ENCODE measurements at regions not wholly inside any gene's neighbourhood (a gene's known extent, or its start where the extent isn't known, plus 50 kb on each side); places are given as distances from the start of the nearest gene placed in this dataset.
"Not testable (repeated sequence)": the region's sequence is repeated elsewhere in the genome, so short reads cannot be mapped to it uniquely, and the experiment has no call there.

DNA sequence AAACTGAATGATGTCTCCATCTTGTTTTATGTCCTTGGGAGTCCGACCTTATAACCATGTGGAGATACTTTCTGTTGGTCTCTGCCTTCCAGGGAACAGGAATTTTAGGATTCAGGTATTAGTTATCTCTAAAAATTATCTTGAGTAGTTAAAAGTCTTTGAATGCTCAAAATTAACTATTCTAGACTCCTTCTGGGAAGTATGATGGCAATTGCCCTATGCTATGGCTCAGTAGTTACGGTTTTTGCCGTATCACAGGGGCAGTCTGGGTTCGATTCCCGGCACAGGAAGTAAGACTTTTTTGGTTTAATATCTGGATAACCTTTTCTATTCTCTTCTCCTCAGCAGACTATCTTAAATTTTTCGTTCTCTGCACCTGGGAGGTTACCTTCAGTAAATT, 708.7 kb upstream of the LRATD1 start:
- no peak for DNase-seq

DNA sequence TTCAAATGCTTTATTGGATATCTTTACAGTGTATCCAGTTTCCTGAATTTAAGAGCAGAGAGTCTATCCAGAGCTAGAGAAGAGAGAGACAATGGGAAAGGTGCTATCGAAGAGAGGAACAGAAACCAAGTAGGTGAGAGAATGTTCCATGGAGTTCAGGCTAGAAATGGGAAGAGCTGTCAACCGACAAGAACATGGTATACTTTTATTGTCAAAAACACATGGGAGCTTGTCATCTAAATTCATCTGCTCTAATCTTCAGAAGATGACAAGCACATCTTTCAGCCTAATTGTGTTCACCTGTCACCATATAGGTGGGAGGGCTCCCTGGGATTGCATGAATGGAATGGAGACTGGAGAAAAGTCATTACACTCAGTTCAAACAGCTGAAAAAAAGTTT, 690.4 kb upstream of the LRATD1 start:
- DNase-seq, result no peak

DNA sequence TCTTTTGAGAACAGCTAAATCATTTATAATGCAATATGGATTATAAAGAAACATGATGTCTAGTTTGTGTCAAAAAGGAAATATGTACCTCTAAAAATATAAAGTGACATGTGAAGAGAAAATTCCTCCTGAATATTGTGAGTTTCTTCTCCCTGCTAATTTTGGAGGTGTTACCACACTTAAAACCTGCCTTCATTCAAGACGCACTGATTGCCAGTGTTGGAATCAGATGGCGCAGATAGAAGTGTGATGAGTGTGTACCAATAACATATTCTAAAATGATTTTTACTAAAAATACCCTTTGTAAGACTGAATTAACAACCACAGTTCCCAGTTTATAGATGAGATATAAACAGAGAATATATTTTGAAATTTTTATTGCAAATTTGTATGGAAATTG, 681.8 kb upstream of the LRATD1 start:
- DNase-seq, result no peak

DNA sequence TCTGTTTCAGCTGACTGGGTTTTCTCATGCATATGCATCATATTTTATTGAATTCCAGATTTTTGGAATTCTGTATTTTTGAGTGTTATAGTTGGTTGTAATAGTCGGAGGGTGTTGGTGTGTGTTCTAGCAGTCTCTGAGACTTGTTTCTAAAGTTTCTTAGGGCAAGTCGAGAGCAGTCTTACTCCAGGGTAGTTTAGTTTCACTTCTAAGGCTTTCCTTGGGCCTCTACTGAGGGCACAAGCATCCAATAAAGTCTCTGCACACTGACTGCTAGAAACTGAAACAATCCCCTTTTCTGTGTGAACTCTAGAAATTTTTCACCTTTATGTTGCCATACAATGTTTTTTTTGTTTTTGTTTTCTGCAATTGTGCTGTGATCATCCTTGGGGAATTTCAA, 663.7 kb upstream of the LRATD1 start:
- no peak for DNase-seq

DNA sequence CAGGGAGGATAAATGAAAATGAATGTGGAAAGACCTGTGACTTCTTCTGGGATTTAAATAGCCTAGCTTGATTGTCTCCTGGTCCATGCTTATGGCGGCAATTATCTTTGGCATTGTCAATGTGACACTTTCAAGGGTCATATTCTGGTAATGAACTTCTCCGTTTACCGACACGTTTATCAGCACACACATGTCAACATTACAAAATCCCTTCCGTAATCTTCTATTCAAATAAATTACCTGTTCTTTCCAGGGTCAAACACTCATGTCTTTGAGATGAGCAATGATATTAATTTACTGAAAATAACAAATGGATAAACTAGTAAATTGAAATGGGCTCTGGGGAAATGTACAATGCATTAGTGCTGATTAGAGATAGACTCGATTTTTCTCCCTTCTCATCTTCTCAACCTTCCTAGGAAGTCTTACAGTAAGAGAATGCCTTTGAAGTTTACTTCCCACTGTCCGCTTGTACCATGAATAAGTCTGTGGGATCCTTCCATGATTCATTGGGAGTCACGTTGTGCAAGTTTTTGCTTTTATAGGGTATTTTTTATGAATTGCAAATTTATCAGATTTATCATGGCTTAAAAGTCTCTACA, 646.3 kb upstream of the LRATD1 start:
- DNase-seq, result no peak

DNA sequence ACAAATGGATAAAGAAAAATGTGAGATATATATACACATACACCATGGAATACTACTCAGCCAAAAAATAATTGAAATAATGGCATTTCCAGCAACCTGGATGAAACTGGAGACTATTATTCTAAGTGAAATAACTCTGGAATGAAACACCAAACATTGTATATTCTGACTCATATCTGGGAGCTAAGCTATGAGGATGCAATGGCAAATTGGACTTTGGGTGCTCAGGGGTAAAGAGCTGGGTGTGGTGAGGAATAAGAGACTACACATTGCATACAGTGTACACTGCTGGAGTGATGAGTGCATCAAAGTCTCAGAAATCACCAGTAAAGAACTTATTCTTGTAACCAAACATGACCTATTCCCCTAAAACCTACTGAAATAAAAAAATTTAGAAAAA, 636.0 kb upstream of the LRATD1 start:
- DNase-seq, result no peak

DNA sequence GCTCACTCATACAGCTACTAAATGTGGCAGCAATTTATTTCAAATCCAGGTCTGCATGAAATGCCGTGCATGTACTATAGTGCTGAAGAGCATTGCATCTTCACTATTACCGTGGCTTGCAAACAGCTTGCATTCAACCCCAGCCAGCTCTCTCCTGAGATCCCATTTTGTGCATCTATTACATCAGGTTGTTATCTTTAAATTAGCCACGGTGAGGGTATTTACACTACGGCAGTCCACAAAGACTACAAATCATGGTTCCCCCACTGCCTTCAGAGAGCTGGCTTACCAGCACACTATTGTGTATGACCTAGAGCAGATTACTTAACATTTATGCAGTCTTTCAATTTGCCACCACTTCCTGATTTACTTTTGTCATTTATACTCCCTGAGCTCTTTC, 621.3 kb upstream of the LRATD1 start:
- DNase-seq, result no peak

DNA sequence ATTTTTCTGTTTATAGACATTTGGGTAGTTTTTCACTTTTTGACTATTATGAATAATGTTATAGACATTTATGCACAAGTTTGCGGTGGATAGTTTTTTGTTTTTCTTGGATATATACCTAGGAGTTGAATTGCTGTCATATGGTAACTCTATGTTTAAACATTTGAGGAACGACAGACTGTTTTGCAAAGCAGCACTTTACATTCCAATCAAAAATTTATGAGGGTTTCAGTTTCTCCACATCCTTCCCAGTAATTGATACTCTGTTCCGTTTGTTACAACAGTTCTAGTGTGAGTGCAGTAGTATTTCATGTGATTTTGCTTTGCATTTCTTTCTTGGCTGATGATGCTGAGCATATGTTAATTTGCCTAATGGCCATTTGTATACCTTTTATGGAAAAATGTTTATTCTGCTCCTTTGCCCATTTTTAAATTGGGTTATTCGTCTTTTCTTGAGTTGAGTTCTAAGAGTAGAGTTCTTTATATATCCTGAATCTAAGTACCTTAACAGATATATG, 617.3 kb upstream of the LRATD1 start:
- no peak for DNase-seq

DNA sequence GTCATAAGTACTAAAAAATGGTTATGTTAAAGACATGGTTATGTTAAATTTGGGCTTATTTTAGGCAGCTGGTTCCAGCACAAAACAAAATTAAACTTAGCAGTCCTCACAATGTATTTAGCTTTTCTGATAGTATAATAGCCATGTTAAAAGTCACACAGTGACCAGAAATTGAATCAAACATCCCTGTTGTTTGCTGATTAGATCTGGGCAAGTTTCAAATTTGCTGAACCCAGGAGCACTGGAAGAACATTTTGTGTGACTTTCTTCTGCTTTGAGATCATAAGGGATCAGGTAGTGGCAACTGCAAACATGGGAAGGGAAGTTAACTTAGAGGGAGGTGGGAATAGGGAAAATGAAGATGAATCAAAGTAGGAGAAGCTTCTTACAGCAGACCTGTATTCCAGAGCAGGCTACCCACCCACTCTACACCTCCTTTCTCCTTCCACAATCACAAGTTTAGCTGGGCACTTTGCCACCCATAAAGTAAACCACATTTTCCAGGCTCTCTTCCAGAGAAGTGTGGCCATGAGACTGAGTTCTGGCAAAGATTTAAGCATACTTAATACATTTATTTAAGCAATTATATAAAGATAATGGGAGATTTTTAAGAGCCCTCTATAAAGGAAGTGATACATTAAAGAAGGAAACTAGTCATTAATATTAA, 616.1 kb upstream of the LRATD1 start:
- no peak for DNase-seq

DNA sequence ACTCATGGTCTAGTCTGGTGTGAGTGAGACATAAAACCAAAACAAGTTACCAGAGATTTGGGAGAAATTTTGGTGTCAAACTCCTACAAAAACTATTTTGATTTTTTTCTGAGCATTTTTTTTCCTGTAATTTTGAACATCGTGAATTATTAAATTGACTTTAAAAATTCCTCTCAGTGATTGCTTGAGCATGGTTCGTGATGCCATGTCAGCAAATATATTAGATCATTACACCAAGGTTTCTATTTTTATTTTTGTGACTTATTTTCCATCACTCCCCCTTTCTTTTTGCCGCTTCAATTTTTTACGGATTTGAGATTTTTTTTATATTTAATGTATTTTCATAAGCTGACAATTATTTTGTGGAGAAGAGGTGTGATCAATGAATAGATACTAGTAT, 613.9 kb upstream of the LRATD1 start:
- DNase-seq, result no peak

DNA sequence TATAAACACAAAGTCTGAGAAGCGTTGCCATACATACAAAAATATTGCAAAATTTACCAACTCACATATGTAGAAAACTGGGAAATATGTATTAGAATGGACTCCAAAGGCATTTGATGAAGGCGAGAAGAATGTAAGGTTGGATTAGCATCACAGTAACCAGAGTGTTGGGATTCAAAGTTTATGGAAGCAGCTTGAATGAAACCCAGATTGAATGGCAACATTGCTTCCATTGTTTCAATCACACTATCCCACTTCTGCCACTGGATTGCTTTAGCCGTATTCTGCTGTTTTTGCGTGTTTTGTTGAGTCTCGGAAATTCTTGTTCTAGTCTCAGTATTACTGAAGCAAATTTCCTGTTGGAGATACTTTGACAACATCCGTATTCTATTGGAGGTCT, 609.0 kb upstream of the LRATD1 start:
- no peak for DNase-seq

DNA sequence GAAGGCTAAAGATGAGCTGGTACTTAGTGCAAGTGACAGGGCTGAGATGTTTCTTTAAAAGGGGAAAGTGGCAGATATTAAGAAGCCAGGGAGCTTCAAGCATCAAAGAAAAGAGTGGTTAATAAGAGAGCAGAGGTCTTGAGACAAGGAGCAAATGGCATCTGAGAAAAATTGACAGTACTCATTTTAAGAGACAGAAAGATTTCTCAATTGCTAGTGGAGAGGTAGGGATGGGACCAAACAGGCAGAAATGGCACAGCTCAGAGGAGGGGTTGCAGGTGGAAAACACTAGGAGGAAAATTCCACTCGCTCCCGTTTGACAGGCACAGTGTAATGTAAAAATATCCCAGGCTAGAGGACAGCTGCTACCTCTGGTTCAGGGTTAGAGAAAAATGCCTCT, 593.4 kb upstream of the LRATD1 start:
- no peak for DNase-seq

DNA sequence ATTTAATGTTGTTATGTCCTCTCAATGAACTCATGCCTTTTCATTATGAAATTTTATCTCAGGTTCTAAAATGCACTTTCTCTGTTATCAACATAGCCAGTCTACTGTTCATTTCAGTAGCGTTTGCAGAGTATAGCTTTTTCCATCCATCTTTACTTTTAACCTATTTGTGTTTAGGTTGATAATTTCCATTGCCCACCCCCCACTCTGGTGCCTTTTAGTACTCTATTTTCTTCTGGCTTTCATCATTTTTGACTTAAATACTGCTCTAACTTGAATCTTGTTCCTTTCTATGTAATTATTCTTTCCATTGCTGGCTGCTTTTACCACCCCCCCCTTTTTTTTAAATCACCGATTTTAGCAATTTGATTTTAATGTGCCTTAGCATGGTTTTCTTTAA, 585.0 kb upstream of the LRATD1 start:
- no peak for DNase-seq

DNA sequence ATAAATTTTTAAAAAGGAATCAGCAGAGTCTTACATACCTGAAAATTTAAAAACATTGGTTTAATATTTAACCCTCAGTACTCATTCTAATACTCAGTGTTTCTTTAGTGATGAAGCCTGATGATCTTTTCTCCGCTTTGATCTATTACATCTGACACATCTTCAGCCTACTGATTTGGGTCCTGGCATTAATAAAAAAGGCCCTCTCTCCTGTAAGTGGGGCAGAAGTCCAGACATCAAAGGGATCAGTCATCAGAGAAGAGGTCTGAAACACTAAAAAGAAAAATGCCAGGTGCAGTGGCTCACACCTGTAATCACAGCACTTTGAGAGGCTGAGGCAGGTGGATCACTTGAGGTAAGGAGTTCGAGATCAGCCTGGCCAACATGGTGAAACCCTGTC, 581.1 kb upstream of the LRATD1 start:
- no peak for DNase-seq

DNA sequence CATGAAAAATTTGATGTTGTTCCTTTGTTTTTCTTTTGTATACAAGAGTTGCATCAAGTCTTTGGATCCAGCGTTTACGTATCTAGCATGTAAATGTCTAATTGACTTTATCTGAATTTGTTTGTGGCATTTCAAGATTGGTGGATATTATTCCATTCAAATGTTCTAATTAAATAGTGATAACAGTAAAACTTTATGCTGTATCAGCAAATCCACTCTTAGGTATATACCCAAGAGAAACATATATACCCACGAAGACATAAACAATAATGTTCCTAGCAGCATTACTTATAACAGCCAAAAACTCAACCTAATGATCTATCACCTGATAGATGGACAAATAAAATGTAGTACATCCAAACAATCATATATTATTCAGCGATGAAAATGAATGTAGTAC, 579.4 kb upstream of the LRATD1 start:
- DNase-seq, result no peak

DNA sequence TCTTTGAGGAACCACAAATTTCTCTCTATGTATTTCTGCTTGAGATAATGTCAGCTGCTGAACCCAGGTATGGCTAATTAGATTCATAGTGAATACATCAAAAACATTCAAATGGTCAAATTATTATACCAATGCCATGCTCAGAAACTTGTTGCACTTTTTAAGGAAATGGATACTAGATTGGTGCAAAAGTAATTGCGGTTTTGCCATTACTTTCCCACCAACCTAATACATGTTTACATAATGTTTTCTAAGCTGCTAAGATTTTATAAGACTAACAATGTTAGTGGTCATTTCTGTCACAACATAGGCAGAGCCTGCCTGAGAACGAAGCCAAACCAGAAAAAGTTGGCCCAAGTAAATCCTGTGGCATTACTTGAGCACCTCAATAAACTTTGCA, 568.2 kb upstream of the LRATD1 start:
- DNase-seq, result no peak

DNA sequence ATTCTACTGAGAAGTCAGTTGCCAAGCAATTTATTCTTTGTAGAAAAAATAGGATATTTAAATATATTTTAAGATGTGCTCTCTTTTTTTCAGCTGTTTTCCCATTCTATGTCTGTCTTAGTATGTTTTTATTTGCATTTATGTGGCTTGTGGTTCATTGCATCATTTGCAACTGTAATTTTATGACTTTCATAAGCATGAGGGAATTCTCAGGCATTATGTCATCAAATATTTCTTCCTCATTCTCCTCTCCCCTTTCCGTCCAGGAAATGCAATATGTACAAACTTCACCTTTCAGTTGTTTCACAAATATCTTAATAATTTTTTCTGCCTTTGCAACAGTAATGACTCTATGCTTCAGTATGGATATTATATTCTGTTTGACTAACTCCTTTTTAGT, 560.2 kb upstream of the LRATD1 start:
- no peak for DNase-seq

DNA sequence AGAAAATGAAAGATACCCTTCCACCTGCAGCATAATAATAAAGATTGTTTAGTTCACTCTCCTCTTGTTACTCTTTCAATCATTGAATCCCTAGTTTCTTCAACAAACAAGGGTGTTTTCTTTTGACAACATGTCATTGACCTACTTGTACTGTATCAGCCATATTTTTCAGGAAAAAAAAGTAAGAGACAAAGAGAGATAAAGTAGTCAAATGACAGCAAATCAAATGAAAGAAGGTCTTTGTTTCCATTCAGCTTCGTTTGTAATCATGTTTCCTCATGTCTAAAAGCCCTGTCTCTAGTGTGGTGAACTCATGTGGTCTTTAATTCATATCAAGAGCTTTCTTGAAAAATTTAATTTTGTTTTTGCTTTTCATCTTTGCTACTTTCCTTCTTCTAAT, 557.8 kb upstream of the LRATD1 start:
- no peak for DNase-seq

DNA sequence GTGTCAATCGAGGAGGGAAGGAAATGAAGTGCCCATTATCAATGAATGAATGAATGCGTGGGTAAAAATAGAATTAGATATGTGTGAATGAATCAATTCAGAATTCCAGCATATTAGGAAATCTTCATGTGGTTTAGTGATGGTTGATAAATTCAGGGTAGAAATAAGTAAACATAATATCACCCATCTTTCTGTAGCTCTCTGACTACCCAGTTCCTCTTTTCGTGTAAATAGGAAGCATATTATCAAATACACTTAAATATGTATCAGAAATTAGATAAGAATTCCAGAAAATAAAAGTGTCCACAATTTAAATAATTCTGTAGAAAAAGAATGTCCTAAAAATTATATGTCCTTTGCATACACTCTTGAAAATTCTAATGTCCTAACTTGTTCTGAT, 552.9 kb upstream of the LRATD1 start:
- no peak for DNase-seq

DNA sequence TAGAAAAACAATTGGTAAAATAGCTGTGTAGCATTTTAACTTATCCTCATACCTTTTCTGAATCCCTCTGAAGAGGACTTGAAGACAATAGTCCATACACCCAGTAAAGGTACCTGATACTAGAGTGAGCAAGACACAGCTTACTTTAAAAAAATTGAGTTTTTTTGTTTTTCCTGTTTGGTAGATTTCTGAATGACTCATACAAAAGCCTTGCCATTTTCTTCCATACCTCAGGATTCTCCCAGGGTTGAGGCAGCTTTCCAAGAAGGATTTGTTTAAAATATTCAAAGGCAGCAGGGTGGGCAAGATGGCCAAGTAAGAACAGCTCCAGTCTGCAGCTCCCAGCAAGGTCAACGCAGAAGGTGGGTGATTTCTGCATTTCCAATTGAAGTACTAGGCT, 551.0 kb upstream of the LRATD1 start:
- no peak for DNase-seq

DNA sequence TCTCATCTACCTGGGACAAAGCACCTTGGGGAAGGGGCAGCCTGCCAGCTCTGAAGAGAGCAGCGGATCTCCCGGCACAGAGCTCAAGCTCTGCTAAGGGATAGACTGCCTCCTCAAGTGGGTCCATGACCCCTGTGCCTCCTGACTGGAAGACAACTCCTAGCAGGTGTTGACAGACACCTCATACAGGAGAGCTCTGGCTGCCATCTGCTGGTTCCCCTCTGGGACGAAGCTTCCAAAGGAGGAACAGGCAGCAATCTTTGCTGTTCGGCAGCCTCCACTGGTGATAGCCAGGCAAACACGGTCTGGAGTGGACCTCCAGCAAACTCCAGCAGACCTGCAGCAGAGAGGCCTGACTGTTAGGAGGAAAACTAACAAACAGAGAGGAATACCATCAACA, 549.9 kb upstream of the LRATD1 start:
- no peak for DNase-seq

DNA sequence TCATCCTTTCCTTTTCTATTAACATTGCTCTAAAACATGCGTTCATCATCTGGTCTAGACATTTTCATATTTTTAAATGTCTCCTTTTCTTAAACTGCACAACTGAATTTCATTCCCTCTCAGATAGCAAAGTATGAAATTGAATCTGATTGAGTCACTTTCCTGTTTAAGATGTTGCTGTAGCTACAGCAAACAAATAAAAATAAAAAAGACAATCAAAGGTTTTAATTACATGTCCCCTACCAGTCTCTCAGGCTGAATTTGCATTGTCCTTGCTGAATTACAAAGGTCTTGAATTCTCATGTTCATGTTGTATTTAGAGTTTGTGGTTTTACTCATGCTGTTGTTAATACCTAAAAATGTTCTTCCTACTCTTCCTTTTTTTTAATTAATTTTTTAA, 537.9 kb upstream of the LRATD1 start:
- DNase-seq, result no peak

DNA sequence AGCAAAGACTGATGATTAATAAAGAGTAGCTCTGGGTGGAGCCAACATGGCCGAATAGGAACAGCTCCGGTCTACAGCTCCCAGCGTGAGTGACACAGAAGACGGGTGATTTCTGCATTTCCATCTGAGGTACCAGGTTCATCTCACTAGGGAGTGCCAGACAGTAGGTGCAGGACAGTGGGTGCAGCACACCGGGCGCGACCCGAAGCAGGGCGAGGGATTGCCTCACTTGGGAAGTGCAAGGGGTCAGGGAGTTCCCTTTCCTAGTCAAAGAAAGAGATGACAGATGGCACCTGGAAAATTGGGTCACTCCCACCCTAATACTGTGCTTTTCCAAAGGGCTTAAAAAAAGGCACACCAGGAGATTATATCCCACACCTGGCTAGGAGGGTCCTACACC, 533.4 kb upstream of the LRATD1 start:
- DNase-seq, result not testable (repeated sequence)

DNA sequence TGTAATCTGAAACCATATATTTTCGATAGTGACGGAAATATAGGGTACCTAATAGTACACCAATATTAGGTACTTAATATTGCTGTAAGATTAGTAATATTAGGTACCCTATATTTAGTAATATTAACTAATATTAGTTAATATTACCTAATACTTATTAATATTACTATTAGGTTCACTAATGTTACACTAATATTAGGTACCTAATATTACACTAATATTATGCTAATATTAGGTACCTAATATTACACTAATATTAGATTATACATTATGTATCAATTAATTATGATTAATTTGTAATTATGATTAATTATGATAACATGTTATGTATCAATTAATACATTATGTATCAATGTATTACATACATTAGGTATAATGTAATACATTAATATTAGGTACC, 518.2 kb upstream of the LRATD1 start:
- no peak for DNase-seq

DNA sequence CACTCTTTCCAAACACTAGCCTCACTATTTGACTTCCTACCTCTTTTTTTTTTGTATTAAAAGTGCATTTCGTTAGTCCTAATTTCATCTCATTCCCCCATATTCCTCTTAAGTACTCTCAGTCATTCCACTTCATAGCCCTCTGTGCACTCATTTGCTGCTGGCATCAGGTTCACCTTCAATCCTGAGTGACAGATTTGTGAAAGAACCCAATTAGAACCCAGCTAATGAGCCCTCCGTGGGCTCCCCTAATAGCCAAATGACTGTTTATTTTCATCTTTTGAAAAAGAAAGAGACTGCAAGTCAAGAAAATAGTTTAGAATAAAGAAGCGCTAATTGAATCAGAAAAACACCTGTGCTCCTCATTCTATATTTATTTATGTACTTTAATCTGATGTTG, 512.1 kb upstream of the LRATD1 start:
- DNase-seq, result no peak

Measured in effector CD4-positive, alpha-beta T cell (primary cell).